H1 (cell line): ENCODE measurements at regions not wholly inside any gene's neighbourhood (a gene's known extent, or its start where the extent isn't known, plus 50 kb on each side); places are given as distances from the start of the nearest gene placed in this dataset.

Source experiments
- POLR2AphosphoS5 ChIP-seq: IDR thresholded peaks from 2 replicates; pipeline ENCODE4 v1.6.1; 2011; ENCODE audit warnings: low read depth, low read length
- TAF1 ChIP-seq: IDR thresholded peaks from 2 replicates; pipeline ENCODE4 v1.6.1; 2011; ENCODE audit warnings: mild to moderate bottlenecking, low read depth, low read length
- USF2 ChIP-seq: IDR thresholded peaks from 2 replicates; pipeline ENCODE4 v1.6.1; 2011; ENCODE audit warnings: low read length, improper control_type of control experiment
- TF ChIP-seq, protein P1 (sequence below), 3 experiments: IDR thresholded peaks; 1 replicate in 2 of 3; 2 replicates in 1 of 3; pipeline versions ENCODE4 v1.5.1 to v1.6.1; 2011; ENCODE audit warnings: low read length in 3 of 3, mild to moderate bottlenecking in 3 of 3, inconsistent platforms in 2 of 3, low read depth in 1 of 3, moderate library complexity in 1 of 3; ENCODE audit not compliant: insufficient read depth in 1 of 3; ENCODE audit errors: control extremely low read depth in 1 of 3

DNA sequence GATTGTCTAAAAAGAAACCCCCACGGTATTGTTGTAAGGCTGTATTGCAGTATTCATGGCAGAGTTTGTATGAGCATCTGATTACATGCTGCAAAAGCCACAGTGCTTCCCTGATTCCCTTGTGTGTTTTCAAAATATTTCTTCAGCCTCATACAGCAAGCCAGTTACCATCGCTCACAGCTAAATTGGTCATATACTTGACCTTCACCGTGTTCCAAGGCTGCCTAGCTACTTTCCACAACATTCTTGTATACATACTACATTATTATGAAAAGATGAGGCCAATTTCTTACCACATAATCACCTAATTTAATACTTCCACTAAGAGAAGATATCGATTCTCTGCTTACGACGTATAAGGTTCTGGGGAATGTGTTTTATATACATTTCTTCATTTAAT lies 576.3 kb upstream of the CNTNAP5 start:
- no peak for TF ChIP-seq POLR2AphosphoS5
- no peak for TF ChIP-seq TAF1
- TF ChIP-seq USF2: no peak
- TF ChIP-seq, protein P1, sequence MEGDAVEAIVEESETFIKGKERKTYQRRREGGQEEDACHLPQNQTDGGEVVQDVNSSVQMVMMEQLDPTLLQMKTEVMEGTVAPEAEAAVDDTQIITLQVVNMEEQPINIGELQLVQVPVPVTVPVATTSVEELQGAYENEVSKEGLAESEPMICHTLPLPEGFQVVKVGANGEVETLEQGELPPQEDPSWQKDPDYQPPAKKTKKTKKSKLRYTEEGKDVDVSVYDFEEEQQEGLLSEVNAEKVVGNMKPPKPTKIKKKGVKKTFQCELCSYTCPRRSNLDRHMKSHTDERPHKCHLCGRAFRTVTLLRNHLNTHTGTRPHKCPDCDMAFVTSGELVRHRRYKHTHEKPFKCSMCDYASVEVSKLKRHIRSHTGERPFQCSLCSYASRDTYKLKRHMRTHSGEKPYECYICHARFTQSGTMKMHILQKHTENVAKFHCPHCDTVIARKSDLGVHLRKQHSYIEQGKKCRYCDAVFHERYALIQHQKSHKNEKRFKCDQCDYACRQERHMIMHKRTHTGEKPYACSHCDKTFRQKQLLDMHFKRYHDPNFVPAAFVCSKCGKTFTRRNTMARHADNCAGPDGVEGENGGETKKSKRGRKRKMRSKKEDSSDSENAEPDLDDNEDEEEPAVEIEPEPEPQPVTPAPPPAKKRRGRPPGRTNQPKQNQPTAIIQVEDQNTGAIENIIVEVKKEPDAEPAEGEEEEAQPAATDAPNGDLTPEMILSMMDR (IDR thresholded peaks at IDR 0.05; ENCODE audit: control extremely low read depth in 1 of 3, insufficient read depth in 1 of 3, low read depth in 1 of 3, low read length in 3 of 3): no peak
